H9 (cell line): ENCODE measurements at regions not wholly inside any gene's neighbourhood (a gene's known extent, or its start where the extent isn't known, plus 50 kb on each side); places are given as distances from the start of the nearest gene placed in this dataset.

Source experiments
- DNase-seq: peaks from one replicate; pipeline ENCODE4 v3.0.0-alpha.2; 2017
- H2AFZ ChIP-seq: one replicate; pipeline ENCODE4 v1.6.1; 2013; ENCODE audit warnings: mild to moderate bottlenecking, low read length, control low read depth, moderate library complexity
- H2AK5ac ChIP-seq: 2 replicates; pipeline ENCODE4 v1.6.1; 2013; ENCODE audit warnings: low read length, control low read depth, mixed read lengths; ENCODE audit not compliant: insufficient read length
- H2BK120ac ChIP-seq: one replicate; pipeline ENCODE4 v1.6.1; 2013; ENCODE audit warnings: low read depth, mild to moderate bottlenecking, low read length, control low read depth, inconsistent platforms; ENCODE audit not compliant: poor library complexity, severe bottlenecking
- H2BK12ac ChIP-seq: 2 replicates; pipeline ENCODE4 v1.6.1; 2013; ENCODE audit warnings: low read length, control low read depth, mixed read lengths, low read depth; ENCODE audit not compliant: insufficient read length
- H2BK15ac ChIP-seq: 2 replicates; pipeline ENCODE4 v1.6.1; 2013; ENCODE audit warnings: low read depth, low read length, control low read depth
- H2BK20ac ChIP-seq: one replicate; pipeline ENCODE4 v1.6.1; 2013; ENCODE audit warnings: low read depth, mild to moderate bottlenecking, low read length, control low read depth, inconsistent platforms; ENCODE audit not compliant: poor library complexity, severe bottlenecking
- H2BK5ac ChIP-seq: 2 replicates; pipeline ENCODE4 v1.6.1; 2013; ENCODE audit warnings: low read length, control low read depth, mixed read lengths; ENCODE audit not compliant: insufficient read length
- H3K14ac ChIP-seq: 2 replicates; pipeline ENCODE4 v1.6.1; 2013; ENCODE audit warnings: low read length, control low read depth; ENCODE audit not compliant: insufficient read depth
- H3K18ac ChIP-seq: 2 replicates; pipeline ENCODE4 v1.6.1; 2013; ENCODE audit warnings: low read depth, mild to moderate bottlenecking, mixed read lengths, low read length, control low read depth; ENCODE audit not compliant: insufficient read length
- H3K23ac ChIP-seq: 2 replicates; pipeline ENCODE4 v1.6.1; 2013; ENCODE audit warnings: low read length, control low read depth, mixed read lengths, low read depth; ENCODE audit not compliant: insufficient read length
- H3K23me2 ChIP-seq: 2 replicates; pipeline ENCODE4 v1.6.1; 2013; ENCODE audit warnings: low read depth, mild to moderate bottlenecking, mixed read lengths, low read length, control low read depth; ENCODE audit not compliant: insufficient read length, poor library complexity, severe bottlenecking
- H3K27ac ChIP-seq: 2 replicates; pipeline ENCODE4 v1.5.1; 2013; ENCODE audit warnings: low read length, control low read depth, mixed read lengths, low read depth; ENCODE audit not compliant: insufficient read length
- H3K27me3 ChIP-seq: 2 replicates; pipeline ENCODE4 v1.6.1; 2013; ENCODE audit warnings: low read length, control low read depth, inconsistent platforms; ENCODE audit not compliant: insufficient read depth
- H3K4ac ChIP-seq: 2 replicates; pipeline ENCODE4 v1.6.1; 2013; ENCODE audit warnings: low read depth, mild to moderate bottlenecking, control low read depth, inconsistent platforms, low read length, moderate library complexity
- H3K4me1 ChIP-seq: 2 replicates; pipeline ENCODE4 v1.6.1; 2013; ENCODE audit warnings: low read length, control low read depth, inconsistent platforms; ENCODE audit not compliant: insufficient read depth
- H3K4me2 ChIP-seq: 2 replicates; pipeline ENCODE4 v1.6.1; 2013; ENCODE audit warnings: low read length, control low read depth, mixed read lengths; ENCODE audit not compliant: insufficient read length, insufficient read depth
- H3K56ac ChIP-seq: 2 replicates; pipeline ENCODE4 v1.6.1; 2013; ENCODE audit warnings: low read depth, mild to moderate bottlenecking, mixed read lengths, low read length, control low read depth; ENCODE audit not compliant: insufficient read length
- H3K79me1 ChIP-seq: 2 replicates; pipeline ENCODE4 v1.6.1; 2013; ENCODE audit warnings: low read depth, mild to moderate bottlenecking, moderate library complexity, low read length, control low read depth, inconsistent platforms; ENCODE audit not compliant: insufficient read depth, poor library complexity, severe bottlenecking
- H3K79me2 ChIP-seq: 2 replicates; pipeline ENCODE4 v1.6.1; 2013; ENCODE audit warnings: low read length, control low read depth, inconsistent platforms; ENCODE audit not compliant: insufficient read depth
- H3K9ac ChIP-seq: 2 replicates; pipeline ENCODE4 v1.6.1; 2013; ENCODE audit warnings: low read length, control low read depth, mixed read lengths; ENCODE audit not compliant: insufficient read length; ENCODE audit errors: extremely low read depth
- H3K9me3 ChIP-seq: one replicate; pipeline ENCODE4 v1.6.1; 2013; ENCODE audit warnings: low read depth, low read length, inconsistent platforms; ENCODE audit not compliant: control insufficient read depth
- H3T11ph ChIP-seq: one replicate; pipeline ENCODE4 v1.6.1; 2013; ENCODE audit warnings: mild to moderate bottlenecking, low read length, control low read depth, inconsistent platforms
- H4K20me1 ChIP-seq: one replicate; pipeline ENCODE4 v1.6.1; 2013; ENCODE audit not compliant: control insufficient read depth, insufficient read length, insufficient read depth
- H4K5ac ChIP-seq: 2 replicates; pipeline ENCODE4 v1.6.1; 2013; ENCODE audit warnings: low read depth, mild to moderate bottlenecking, mixed read lengths, low read length, control low read depth; ENCODE audit not compliant: insufficient read length
- H4K8ac ChIP-seq: replicated peaks from 2 replicates; pipeline ENCODE4 v1.6.1; 2013; ENCODE audit warnings: low read length, control low read depth, mixed read lengths, low read depth; ENCODE audit not compliant: insufficient read length
- H4K91ac ChIP-seq: 2 replicates; pipeline ENCODE4 v1.6.1; 2013; ENCODE audit warnings: low read depth, mild to moderate bottlenecking, moderate library complexity, mixed read lengths, low read length, control low read depth; ENCODE audit not compliant: insufficient read length
- H3K27ac Mint-ChIP-seq, 3 experiments: 2 replicates in 2 of 3; 3 replicates in 1 of 3; pipeline ENCODE4 v1.8.0; 2020 to 2021; ENCODE audit warnings: mixed read lengths in 3 of 3, mild to moderate bottlenecking in 1 of 3, moderate library complexity in 1 of 3
- H3K27me3 Mint-ChIP-seq: 2 replicates; pipeline ENCODE4 v1.8.0; 2021; ENCODE audit warnings: low read depth, mild to moderate bottlenecking, moderate library complexity, mixed read lengths
- H3K36me3 Mint-ChIP-seq, 3 experiments: 2 replicates in 2 of 3; 3 replicates in 1 of 3; pipeline ENCODE4 v1.8.0; 2020 to 2021; ENCODE audit warnings: low read depth in 3 of 3, mixed read lengths in 3 of 3; ENCODE audit not compliant: insufficient read depth in 1 of 3
- H3K4me1 Mint-ChIP-seq, 2 experiments: 2 replicates each; pipeline ENCODE4 v1.8.0; 2020; ENCODE audit warnings: mixed read lengths in 2 of 2
- H3K4me3 Mint-ChIP-seq, 2 experiments: 2 replicates in 1 of 2; 3 replicates in 1 of 2; pipeline ENCODE4 v1.8.0; 2020 to 2021; ENCODE audit warnings: mild to moderate bottlenecking in 2 of 2, mixed read lengths in 2 of 2, moderate library complexity in 1 of 2
- H3K9me3 Mint-ChIP-seq, 2 experiments: 2 replicates in 1 of 2; 3 replicates in 1 of 2; pipeline ENCODE4 v1.8.0; 2020; ENCODE audit warnings: mild to moderate bottlenecking in 2 of 2, mixed read lengths in 2 of 2, moderate library complexity in 1 of 2
- whole genome bisulfite sequencing: extraction: QIAGEN DNeasy Blood & Tissue Kit; methylation state at CpG from one replicate; pipeline ENCODE4 v1.1.7; 2013; ENCODE audit warnings: missing lambda C conversion rate, low lambda C conversion rate, mixed read lengths; ENCODE audit not compliant: insufficient read length; ENCODE audit errors: extremely low coverage; 5-methylcytosine and 5-hydroxymethylcytosine counted together
- TF ChIP-seq, protein P1 (sequence below): fragments of 200-600 bp; sonication (generic); conservative IDR thresholded peaks from 3 replicates; pipeline ENCODE4 v1.8.0; 2021; ENCODE audit warnings: antibody characterized with exemption, mild to moderate bottlenecking

DNA sequence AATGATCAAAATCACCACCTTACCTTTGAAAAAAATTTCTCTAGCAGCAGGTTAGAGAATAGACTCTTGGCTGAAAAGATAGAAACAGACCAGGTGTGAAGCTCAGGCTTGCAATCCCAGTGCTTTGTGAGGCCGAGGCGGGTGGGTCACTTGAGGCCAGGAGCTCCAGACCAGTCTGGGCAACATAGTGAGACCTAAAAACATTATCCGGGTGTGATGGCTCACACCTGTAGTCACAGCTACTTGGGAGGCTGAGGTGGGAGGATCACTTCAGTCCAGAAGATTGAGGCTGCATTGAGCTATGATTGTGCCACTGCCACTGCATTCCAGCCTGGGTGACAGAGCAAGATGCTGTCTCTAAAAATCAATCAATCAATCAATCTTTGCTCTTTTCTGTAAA is 105.3 kb upstream of the TBX3 start:
- Histone ChIP-seq H3K9ac (no peak overlapping the region), H3K23ac (no peak overlapping the region), H3K27ac (no peak overlapping the region), H3K79me2 (no peaks in the 10 kb centered on the region), H2BK20ac (no peak overlapping the region), H2AK5ac (no peak overlapping the region), H3K4me1 (no peaks in the 10 kb centered on the region; the same call in 1 of the 2 replicates), H4K91ac (no peak overlapping the region), H2BK12ac (no peak overlapping the region), H3K18ac (no peak overlapping the region), H3K27me3 (no peaks in the 10 kb centered on the region), H4K5ac (no peak overlapping the region), H4K8ac (no peak overlapping the region), H3K79me1 (no peaks in the 10 kb centered on the region), H4K20me1 (no peaks in the 10 kb centered on the region), H3K23me2 (no peaks in the 10 kb centered on the region), H2AFZ (no peak overlapping the region), H3K14ac (no peak overlapping the region), H2BK5ac (no peak overlapping the region), H3K9me3 (no peaks in the 10 kb centered on the region), H3K4me2 (no peak overlapping the region), H3K56ac (no peak overlapping the region), H3T11ph (no peak overlapping the region), H3K4ac (no peak overlapping the region), H2BK15ac (no peak overlapping the region), H2BK120ac (no peak overlapping the region)
- Mint-ChIP-seq H3K9me3 (no peaks in the 10 kb centered on the region), H3K27me3 (peaks cover 16% of the 10 kb centered on the region), H3K4me3 (no peak overlapping the region), H3K4me1 (peaks cover 13 to 19% of the 10 kb centered on the region in 2 experiments), H3K27ac (no peak overlapping the region), H3K36me3 (no peaks in the 10 kb centered on the region; a peak in 1 of 7 replicates)
- DNase-seq: no peak
- no CpG with 5 or more reads among the region's 3 CpGs for WGBS
- TF ChIP-seq, protein P1, sequence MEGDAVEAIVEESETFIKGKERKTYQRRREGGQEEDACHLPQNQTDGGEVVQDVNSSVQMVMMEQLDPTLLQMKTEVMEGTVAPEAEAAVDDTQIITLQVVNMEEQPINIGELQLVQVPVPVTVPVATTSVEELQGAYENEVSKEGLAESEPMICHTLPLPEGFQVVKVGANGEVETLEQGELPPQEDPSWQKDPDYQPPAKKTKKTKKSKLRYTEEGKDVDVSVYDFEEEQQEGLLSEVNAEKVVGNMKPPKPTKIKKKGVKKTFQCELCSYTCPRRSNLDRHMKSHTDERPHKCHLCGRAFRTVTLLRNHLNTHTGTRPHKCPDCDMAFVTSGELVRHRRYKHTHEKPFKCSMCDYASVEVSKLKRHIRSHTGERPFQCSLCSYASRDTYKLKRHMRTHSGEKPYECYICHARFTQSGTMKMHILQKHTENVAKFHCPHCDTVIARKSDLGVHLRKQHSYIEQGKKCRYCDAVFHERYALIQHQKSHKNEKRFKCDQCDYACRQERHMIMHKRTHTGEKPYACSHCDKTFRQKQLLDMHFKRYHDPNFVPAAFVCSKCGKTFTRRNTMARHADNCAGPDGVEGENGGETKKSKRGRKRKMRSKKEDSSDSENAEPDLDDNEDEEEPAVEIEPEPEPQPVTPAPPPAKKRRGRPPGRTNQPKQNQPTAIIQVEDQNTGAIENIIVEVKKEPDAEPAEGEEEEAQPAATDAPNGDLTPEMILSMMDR: no peak
